ENCODE measurements at regions not wholly inside any gene's neighbourhood (a gene's known extent, or its start where the extent isn't known, plus 50 kb on each side); places are given as distances from the start of the nearest gene placed in this dataset.

- no peak overlapping the region; a peak in 1 of 22 replicates for H3K27ac ChIP-seq
- H3K9me3 ChIP-seq (replicated peaks in 1 of 11) = peaks cover 0 to 6% (median 0%) of the 10 kb centered on the region in 11 experiments; a peak in 6 of 22 replicates
- H3K27me3 ChIP-seq = no peaks in the 10 kb centered on the region
- H4K20me1 ChIP-seq = no peaks in the 10 kb centered on the region
- TF ChIP-seq Cebpa-rat (IDR thresholded peaks at IDR 0.05) = no peak
- H3K4me2 ChIP-seq = no peak overlapping the region
- no peaks in the 10 kb centered on the region for H3K4me1 ChIP-seq
- no peaks in the 10 kb centered on the region for H3K36me3 ChIP-seq
- H3K9ac ChIP-seq = no peak overlapping the region
- H3K4me3 ChIP-seq = no peak overlapping the region
Observed at GRCh38 chr10:44036425-44036824, 348.5 kb downstream of the CXCL12 start.

- Histone ChIP-seq H4K20me1 (no peaks in the 10 kb centered on the region), H3K4me3 (no peak overlapping the region), H3K4me1 (no peaks in the 10 kb centered on the region), H3K27me3 (no peaks in the 10 kb centered on the region), H3K9me3 (replicated peaks in 1 of 11) (peaks cover 0 to 6% (median 0%) of the 10 kb centered on the region in 11 experiments; a peak in 5 of 22 replicates), H3K27ac (peak overlapping the region in 1 of 11 experiments; percentile 4; a peak in 1 of 22 replicates), H3K4me2 (no peak overlapping the region), H3K36me3 (no peaks in the 10 kb centered on the region), H3K9ac (no peak overlapping the region)
- TF ChIP-seq Cebpa-rat (IDR thresholded peaks at IDR 0.05) = no peak
Observed at GRCh38 chr10:44035474-44036197, 349.3 kb downstream of the CXCL12 start.

DNA sequence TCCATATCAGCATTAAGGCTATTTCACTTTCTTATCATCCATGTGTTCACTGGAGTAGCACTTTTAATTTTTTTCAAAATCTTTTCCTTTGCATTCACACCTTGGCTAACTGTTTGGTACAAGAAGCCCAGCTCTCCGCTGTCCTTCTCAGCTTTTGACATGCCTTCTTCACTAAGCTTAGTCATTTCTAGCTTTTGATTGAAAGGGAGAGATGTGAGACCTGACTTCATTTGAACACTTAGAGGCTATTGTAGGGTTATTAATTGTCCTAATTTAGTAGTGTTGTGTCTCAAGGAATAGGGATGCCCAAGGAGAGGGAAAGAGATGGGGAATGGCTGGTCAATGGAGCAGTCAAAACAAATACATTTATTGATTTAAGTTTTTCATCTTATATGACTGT lies 350.0 kb downstream of the CXCL12 start:
- Histone ChIP-seq H3K36me3 (no peaks in the 10 kb centered on the region), H3K4me3 (no peak overlapping the region), H3K4me1 (no peaks in the 10 kb centered on the region), H3K4me2 (no peak overlapping the region), H3K9me3 (replicated peaks in 1 of 11) (peaks cover 0 to 3% (median 0%) of the 10 kb centered on the region in 11 experiments; a peak in 2 of 22 replicates), H3K27ac (no peak overlapping the region), H3K9ac (no peak overlapping the region), H4K20me1 (no peaks in the 10 kb centered on the region), H3K27me3 (no peaks in the 10 kb centered on the region)
- no peak for TF ChIP-seq Cebpa-rat (IDR thresholded peaks at IDR 0.05)

DNA sequence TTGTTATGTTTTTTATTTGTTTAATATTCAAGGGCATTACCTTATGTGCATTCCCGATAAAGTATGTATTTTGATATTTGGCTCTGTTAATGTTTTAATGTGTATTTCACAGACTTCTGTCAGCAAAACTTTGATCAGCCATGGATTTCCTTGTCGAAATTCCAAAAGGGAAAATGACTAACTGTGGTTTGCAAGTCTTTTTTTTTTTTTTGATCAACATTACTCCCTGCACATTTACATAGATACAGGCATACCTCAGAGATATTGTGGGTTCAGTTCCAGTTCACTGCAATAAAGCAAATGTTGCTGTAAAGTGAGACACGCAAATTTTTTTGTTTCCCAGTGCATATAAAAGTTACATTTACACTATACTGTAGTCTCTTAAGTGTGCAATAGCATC lies 351.9 kb downstream of the CXCL12 start:
- Histone ChIP-seq H4K20me1 (no peaks in the 10 kb centered on the region), H3K4me2 (no peak overlapping the region), H3K9ac (no peak overlapping the region), H3K9me3 (replicated peaks in 1 of 11) (no peaks in the 10 kb centered on the region; a peak in 1 of 22 replicates), H3K27me3 (no peaks in the 10 kb centered on the region), H3K4me1 (no peaks in the 10 kb centered on the region), H3K36me3 (no peaks in the 10 kb centered on the region), H3K4me3 (no peak overlapping the region), H3K27ac (no peak overlapping the region)
- no peak for TF ChIP-seq Cebpa-rat (IDR thresholded peaks at IDR 0.05)

GRCh38 chr10:44032216-44032615 lies 352.7 kb downstream of the CXCL12 start:
- H3K4me3 ChIP-seq = no peak overlapping the region
- H3K9me3 ChIP-seq (replicated peaks in 1 of 11) = no peaks in the 10 kb centered on the region; a peak in 1 of 22 replicates
- no peak overlapping the region for H3K4me2 ChIP-seq
- H3K27ac ChIP-seq = no peak overlapping the region
- no peak overlapping the region for H3K9ac ChIP-seq
- peak in 5 of 11 experiments; percentile 12 to 72 (median 54); a peak in 4 of 22 replicates for TF ChIP-seq Cebpa-rat (IDR thresholded peaks at IDR 0.05)
- H4K20me1 ChIP-seq = no peaks in the 10 kb centered on the region
- no peaks in the 10 kb centered on the region for H3K27me3 ChIP-seq
- H3K4me1 ChIP-seq = no peaks in the 10 kb centered on the region
- no peaks in the 10 kb centered on the region for H3K36me3 ChIP-seq

DNA sequence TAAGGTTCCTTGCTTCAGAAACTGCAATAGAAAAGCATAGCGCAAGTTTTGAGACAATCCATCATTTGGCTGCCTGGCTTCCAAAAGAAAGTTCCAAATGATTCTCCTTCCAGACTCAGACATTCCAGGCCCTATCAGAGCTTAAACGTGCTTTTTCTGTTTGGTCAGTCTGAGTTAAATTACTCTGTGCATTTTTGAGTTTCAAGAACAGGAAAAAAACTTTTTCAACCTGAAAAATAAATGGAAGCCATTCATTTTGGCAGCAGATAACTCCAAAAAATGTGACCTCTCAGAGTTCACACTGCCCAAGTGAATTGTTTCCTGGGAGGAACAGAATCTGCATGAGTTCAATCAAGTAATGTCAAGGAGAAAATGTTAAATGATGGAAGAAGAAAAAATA lies 354.2 kb downstream of the CXCL12 start:
- Histone ChIP-seq H3K36me3 (no peaks in the 10 kb centered on the region), H3K27me3 (no peaks in the 10 kb centered on the region), H3K9me3 (replicated peaks in 1 of 11) (no peaks in the 10 kb centered on the region; a peak in 1 of 22 replicates), H4K20me1 (no peaks in the 10 kb centered on the region), H3K27ac (no peak overlapping the region), H3K4me1 (no peaks in the 10 kb centered on the region), H3K4me2 (no peak overlapping the region), H3K4me3 (no peak overlapping the region), H3K9ac (no peak overlapping the region)
- TF ChIP-seq Cebpa-rat (IDR thresholded peaks at IDR 0.05) = no peak

DNA sequence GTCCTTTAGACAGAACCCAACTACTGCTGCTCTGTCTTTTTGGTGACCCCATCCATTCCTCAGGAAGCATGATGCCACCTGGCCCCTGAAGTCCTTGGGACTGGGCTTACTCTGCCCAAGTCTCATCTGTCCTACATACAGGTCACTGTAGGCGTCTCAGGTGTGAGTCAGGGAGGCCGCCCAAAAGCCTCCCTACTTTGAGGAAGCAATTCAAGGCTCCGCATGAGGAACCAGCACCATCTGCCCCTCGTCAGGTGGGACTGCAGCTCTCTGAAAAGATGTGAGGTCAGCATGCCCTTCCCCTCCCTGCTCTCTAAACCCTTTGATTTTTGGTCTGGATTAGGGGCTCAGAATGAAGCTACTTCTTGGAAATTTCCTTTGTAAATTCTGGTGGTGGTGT lies 354.8 kb downstream of the CXCL12 start:
- TF ChIP-seq Cebpa-rat (IDR thresholded peaks at IDR 0.05) = no peak
- Histone ChIP-seq H3K36me3 (no peaks in the 10 kb centered on the region), H3K9ac (no peak overlapping the region), H3K27me3 (no peaks in the 10 kb centered on the region), H4K20me1 (no peaks in the 10 kb centered on the region), H3K27ac (no peak overlapping the region), H3K4me3 (no peak overlapping the region), H3K4me1 (no peaks in the 10 kb centered on the region), H3K9me3 (replicated peaks in 1 of 11) (no peaks in the 10 kb centered on the region), H3K4me2 (no peak overlapping the region)

DNA sequence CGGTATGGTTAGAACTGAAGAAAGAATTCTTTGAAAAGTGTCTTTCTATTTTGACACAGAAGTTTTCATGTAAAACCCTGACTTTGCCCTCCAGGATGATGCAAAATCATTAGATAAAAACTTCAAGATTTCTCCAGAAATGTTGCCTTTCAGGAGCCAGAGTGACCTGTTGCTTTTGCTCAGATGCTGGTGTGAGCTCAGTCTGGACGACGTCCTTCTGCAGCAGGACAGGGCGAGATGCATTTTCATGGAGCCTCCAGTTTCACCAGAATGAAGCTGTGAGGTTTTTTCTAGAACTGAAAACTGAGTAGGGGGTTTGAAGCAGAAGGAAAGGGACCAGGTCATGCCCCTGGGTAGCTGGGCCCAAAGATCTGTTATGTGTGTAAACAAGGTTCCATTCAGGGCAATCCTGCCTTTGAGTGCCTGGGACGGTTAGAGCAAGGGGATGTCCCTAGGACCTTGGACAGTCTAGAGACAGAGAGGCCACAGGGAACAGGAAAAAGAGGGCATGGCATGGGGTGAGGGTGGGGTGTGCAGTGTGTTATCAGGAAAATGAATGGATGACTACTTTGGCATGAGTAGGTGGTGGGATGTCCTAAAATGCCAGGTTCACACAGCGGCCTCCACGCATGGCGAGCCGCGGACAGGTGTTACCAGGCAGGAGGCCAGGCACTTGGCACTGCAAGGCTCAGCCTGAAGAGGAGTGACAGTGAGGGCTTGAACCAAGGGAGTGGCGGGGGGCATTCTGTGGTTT lies 356.3 kb downstream of the CXCL12 start:
- no peaks in the 10 kb centered on the region for H4K20me1 ChIP-seq
- H3K4me2 ChIP-seq = no peak overlapping the region
- H3K9me3 ChIP-seq (replicated peaks in 1 of 11) = peaks cover 0 to 7% (median 0%) of the 10 kb centered on the region in 11 experiments; a peak in 3 of 22 replicates
- no peak for TF ChIP-seq Cebpa-rat (IDR thresholded peaks at IDR 0.05)
- H3K9ac ChIP-seq = no peak overlapping the region
- no peak overlapping the region for H3K4me3 ChIP-seq
- no peaks in the 10 kb centered on the region for H3K36me3 ChIP-seq
- peaks cover 0 to 13% (median 0%) of the 10 kb centered on the region in 10 experiments; a peak in 2 of 20 replicates for H3K4me1 ChIP-seq
- no peaks in the 10 kb centered on the region for H3K27me3 ChIP-seq
- no peak overlapping the region for H3K27ac ChIP-seq

GRCh38 chr10:44024356-44025116 lies 360.4 kb downstream of the CXCL12 start:
- H3K4me2 ChIP-seq = peak overlapping the region in 3 of 11 experiments; percentile 2 to 24 (median 23); a peak in 1 of 22 replicates
- peaks cover 0 to 10% (median 0%) of the 10 kb centered on the region in 11 experiments; a peak in 4 of 22 replicates for H3K9me3 ChIP-seq (replicated peaks in 1 of 11)
- no peaks in the 10 kb centered on the region for H4K20me1 ChIP-seq
- H3K9ac ChIP-seq = no peak overlapping the region
- H3K27me3 ChIP-seq = no peaks in the 10 kb centered on the region
- no peak overlapping the region for H3K27ac ChIP-seq
- no peak overlapping the region for H3K4me3 ChIP-seq
- H3K4me1 ChIP-seq = peaks cover 0 to 13% (median 0%) of the 10 kb centered on the region in 10 experiments; a peak in 2 of 20 replicates
- no peaks in the 10 kb centered on the region for H3K36me3 ChIP-seq
- TF ChIP-seq Cebpa-rat (IDR thresholded peaks at IDR 0.05) = no peak

Measured in BLaER1 treated with 17β-estradiol and CSF1 and Interleukin-3, amounts not matched to agents 10 nM and 100 nM (cell line).